Esophagus muscularis mucosa (tissue), 4 donors: ENCODE measurements at regions not wholly inside any gene's neighbourhood (a gene's known extent, or its start where the extent isn't known, plus 50 kb on each side); places are given as distances from the start of the nearest gene placed in this dataset.
"Not testable (repeated sequence)": the region's sequence is repeated elsewhere in the genome, so short reads cannot be mapped to it uniquely, and the experiment has no call there.

Source experiments
- EP300 ChIP-seq: sonication (generic); formaldehyde crosslinking; IDR thresholded peaks from one replicate; pipeline ENCODE4 v1.6.1; 2017; ENCODE audit warnings: antibody characterized with exemption
- POLR2A ChIP-seq: fragments of 450-650 bp; IDR thresholded peaks from one replicate; pipeline ENCODE4 v1.6.1; 2017; ENCODE audit warnings: antibody characterized with exemption, moderate library complexity, mild to moderate bottlenecking, low read depth
- POLR2AphosphoS5 ChIP-seq, 2 donors: sonication (generic); formaldehyde crosslinking; IDR thresholded peaks; one replicate each; pipeline ENCODE4 v1.6.1; 2017; ENCODE audit warnings: antibody characterized with exemption in 2 of 2
- TF ChIP-seq, protein P1 (sequence below), 3 experiments: fragments of 200-600 bp in 2 of 3; fragments of 450-650 bp in 1 of 3; sonication (generic) in 2 of 3; IDR thresholded peaks; one replicate each; pipeline ENCODE4 v1.5.1; 2017 to 2019; ENCODE audit warnings: antibody characterized with exemption in 3 of 3, mild to moderate bottlenecking in 2 of 3, moderate library complexity in 1 of 3

DNA sequence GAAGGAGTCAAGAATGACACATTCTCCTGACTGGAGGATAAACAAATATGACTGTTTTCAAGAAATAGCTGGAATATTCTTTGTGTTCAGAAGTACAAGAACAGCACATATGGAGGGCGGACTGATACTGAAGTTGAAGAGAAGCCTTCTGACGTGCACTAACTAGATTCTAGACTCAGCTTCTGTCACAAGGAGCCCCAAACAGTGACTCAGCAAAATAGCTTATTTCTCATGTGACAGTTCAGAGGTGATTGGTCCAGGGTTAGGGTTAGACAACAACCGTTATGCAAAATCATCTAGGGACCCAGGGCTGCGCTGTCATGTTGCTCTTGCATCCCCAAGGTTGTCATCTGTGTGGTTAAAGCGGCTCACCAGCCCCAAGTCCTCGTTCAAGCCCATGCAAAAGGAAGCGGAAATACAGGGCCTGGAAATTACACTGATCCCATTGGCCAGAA is 76.6 kb downstream of the LAT start:
- TF ChIP-seq, protein P1, sequence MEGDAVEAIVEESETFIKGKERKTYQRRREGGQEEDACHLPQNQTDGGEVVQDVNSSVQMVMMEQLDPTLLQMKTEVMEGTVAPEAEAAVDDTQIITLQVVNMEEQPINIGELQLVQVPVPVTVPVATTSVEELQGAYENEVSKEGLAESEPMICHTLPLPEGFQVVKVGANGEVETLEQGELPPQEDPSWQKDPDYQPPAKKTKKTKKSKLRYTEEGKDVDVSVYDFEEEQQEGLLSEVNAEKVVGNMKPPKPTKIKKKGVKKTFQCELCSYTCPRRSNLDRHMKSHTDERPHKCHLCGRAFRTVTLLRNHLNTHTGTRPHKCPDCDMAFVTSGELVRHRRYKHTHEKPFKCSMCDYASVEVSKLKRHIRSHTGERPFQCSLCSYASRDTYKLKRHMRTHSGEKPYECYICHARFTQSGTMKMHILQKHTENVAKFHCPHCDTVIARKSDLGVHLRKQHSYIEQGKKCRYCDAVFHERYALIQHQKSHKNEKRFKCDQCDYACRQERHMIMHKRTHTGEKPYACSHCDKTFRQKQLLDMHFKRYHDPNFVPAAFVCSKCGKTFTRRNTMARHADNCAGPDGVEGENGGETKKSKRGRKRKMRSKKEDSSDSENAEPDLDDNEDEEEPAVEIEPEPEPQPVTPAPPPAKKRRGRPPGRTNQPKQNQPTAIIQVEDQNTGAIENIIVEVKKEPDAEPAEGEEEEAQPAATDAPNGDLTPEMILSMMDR (IDR thresholded peaks at IDR 0.05): not testable (repeated sequence)
- TF ChIP-seq EP300; POLR2AphosphoS5 (IDR thresholded peaks at IDR 0.05); POLR2A: not testable (repeated sequence)
